ENCODE measurements at regions not wholly inside any gene's neighbourhood (a gene's known extent, or its start where the extent isn't known, plus 50 kb on each side); places are given as distances from the start of the nearest gene placed in this dataset.
A peak's percentile ranks its signal among the peaks of the same experiment; 100 is the strongest.

- TF ChIP-seq ZNF318 (IDR thresholded peaks at IDR 0.05; ENCODE audit: borderline replicate concordance in 1 of 2, low read depth in 1 of 2) (no peak), HNRNPH1 (optimal IDR thresholded peaks at IDR 0.05; ENCODE audit: low read depth, low read length) (no peak), SIRT6 (IDR thresholded peaks at IDR 0.05; ENCODE audit: low read depth, low read length) (no peak), NFIX (CRISPR knock-in tag; IDR thresholded peaks at IDR 0.05; ENCODE audit: low read depth) (no peak), DPF2 (IDR thresholded peaks at IDR 0.05) (0 out of 2 replicates have a peak, but pooled peaks have one; percentile 49), ZZZ3 (IDR thresholded peaks at IDR 0.05) (no peak), UBTF (IDR thresholded peaks at IDR 0.05; ENCODE audit: borderline replicate concordance in 1 of 2, low read depth in 2 of 2, low read length in 2 of 2) (0 out of 4 replicates have a peak, but pooled peaks of 1 of the 2 experiments have one; percentile 37), THAP7 (CRISPR knock-in tag; IDR thresholded peaks at IDR 0.05) (no peak), RCOR1 (IDR thresholded peaks at IDR 0.05; ENCODE audit: borderline replicate concordance in 1 of 2, low read depth in 2 of 2, low read length in 2 of 2) (no peak), U2AF1 (optimal IDR thresholded peaks at IDR 0.05; ENCODE audit: low read depth, low read length) (no peak), RNF2 (IDR thresholded peaks at IDR 0.05) (no peak), ZNF140 (CRISPR knock-in tag; IDR thresholded peaks at IDR 0.05) (no peak)
These were observed 101.1 kb downstream of the B3GNT2 start (continued) for GRCh38 chr2:62296832-62297623.
